Osteocyte (in vitro differentiated cells): ENCODE measurements at regions not wholly inside any gene's neighbourhood (a gene's known extent, or its start where the extent isn't known, plus 50 kb on each side); places are given as distances from the start of the nearest gene placed in this dataset.

Experiments
- DNase-seq: peaks from one replicate; pipeline ENCODE4 v3.0.0; 2021; ENCODE audit warnings: mixed read lengths; ENCODE audit not compliant: unreplicated experiment; ENCODE audit errors: extremely low spot score
- H3K27ac Mint-ChIP-seq: one replicate; pipeline ENCODE4 v1.8.0; 2021; ENCODE audit warnings: mild to moderate bottlenecking, mixed read lengths; ENCODE audit not compliant: unreplicated experiment
- H3K27me3 Mint-ChIP-seq: one replicate; pipeline ENCODE4 v1.8.0; 2021; ENCODE audit warnings: mixed read lengths; ENCODE audit not compliant: unreplicated experiment
- H3K36me3 Mint-ChIP-seq: one replicate; pipeline ENCODE4 v1.8.0; 2021; ENCODE audit warnings: mixed read lengths; ENCODE audit not compliant: unreplicated experiment
- H3K4me1 Mint-ChIP-seq: one replicate; pipeline ENCODE4 v1.8.0; 2021; ENCODE audit warnings: mixed read lengths; ENCODE audit not compliant: unreplicated experiment
- H3K4me3 Mint-ChIP-seq: one replicate; pipeline ENCODE4 v1.8.0; 2021; ENCODE audit warnings: mild to moderate bottlenecking, moderate library complexity, mixed read lengths; ENCODE audit not compliant: unreplicated experiment
- H3K9me3 Mint-ChIP-seq: one replicate; pipeline ENCODE4 v1.8.0; 2021; ENCODE audit warnings: mixed read lengths; ENCODE audit not compliant: unreplicated experiment
- CTCF ChIP-seq: fragments of 200-600 bp; sonication (generic); IDR thresholded peaks from 2 replicates; pipeline ENCODE4 v1.5.0; 2021; ENCODE audit warnings: antibody characterized with exemption, mild to moderate bottlenecking, moderate library complexity

DNA sequence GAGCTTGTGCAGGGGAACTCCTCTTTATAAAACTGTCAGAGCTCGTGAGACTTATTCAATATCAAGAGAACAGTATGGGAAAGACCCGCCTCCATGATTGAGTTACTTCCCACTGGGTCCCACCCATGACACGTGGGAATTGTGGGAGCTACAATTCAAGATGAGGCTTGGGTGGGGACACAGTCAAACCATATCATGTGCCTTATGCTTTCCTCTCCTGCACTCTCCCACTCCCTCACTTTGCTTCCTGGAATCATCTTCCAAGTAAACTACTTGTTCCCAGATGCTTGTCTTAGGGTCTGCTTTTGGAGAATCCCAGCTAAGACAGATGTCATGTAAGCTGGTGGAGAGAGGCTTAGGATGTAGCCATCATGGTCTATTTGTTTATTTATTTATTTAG lies 271.2 kb downstream of the HAPSTR1 start:
- no peak overlapping the region for H3K27ac Mint-ChIP-seq
- no peak for TF ChIP-seq CTCF
- H3K9me3 Mint-ChIP-seq = peaks cover 10% of the 10 kb centered on the region
- H3K4me1 Mint-ChIP-seq = no peaks in the 10 kb centered on the region
- no peak for DNase-seq
- H3K27me3 Mint-ChIP-seq = no peaks in the 10 kb centered on the region
- H3K36me3 Mint-ChIP-seq = no peaks in the 10 kb centered on the region
- no peak overlapping the region for H3K4me3 Mint-ChIP-seq

DNA sequence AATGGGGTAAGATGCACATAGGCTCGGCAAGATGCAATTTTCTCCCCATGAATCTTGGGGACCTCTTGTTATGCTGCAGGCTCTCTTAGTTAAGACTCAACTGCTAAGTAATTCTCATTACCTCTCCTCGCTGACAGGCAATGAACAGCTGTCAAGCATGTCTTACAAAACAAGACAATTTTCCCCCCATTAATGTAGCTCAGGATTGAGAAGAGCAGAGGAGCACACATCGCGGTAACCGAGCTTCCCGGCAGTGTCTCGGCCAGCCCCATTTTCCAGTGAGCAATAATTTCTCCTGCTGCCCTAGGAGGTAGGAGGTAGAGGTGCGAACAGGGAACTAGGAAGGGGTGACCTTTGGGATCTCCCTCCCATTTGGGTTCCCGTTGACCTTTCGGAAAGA lies 272.1 kb downstream of the HAPSTR1 start:
- Mint-ChIP-seq H3K4me1 (no peaks in the 10 kb centered on the region), H3K4me3 (no peak overlapping the region), H3K27ac (no peak overlapping the region), H3K36me3 (no peaks in the 10 kb centered on the region), H3K27me3 (no peaks in the 10 kb centered on the region), H3K9me3 (peaks cover 9% of the 10 kb centered on the region)
- peak; percentile 46 for DNase-seq
- TF ChIP-seq CTCF = no peak

GRCh38 chr16:9364721-9365369 lies 273.4 kb downstream of the HAPSTR1 start:
- no peak for DNase-seq
- Mint-ChIP-seq H3K27ac (no peak overlapping the region), H3K9me3 (peaks cover 4% of the 10 kb centered on the region), H3K36me3 (no peaks in the 10 kb centered on the region), H3K27me3 (no peaks in the 10 kb centered on the region), H3K4me3 (no peak overlapping the region), H3K4me1 (no peaks in the 10 kb centered on the region)
- no peak for TF ChIP-seq CTCF

DNA sequence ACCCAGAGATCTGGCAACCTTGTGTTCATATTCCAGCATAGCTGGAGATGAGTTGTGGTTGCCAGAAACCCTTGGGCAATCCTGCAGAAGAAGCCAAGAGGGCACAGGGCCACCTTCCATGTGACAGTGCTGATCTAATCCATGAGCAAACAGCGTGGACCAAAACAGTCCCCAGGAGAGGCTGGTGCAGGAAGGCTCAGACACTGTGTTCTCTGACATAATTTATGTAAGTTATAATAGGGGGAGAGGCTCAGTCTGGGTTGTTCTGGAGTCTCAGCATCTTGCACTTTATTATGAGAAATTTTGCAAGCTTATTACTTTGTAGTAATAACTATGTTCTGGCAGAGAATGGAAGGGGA lies 273.9 kb downstream of the HAPSTR1 start:
- Mint-ChIP-seq H3K36me3 (no peaks in the 10 kb centered on the region), H3K4me1 (no peaks in the 10 kb centered on the region), H3K9me3 (peaks cover 4% of the 10 kb centered on the region), H3K27me3 (no peaks in the 10 kb centered on the region), H3K27ac (no peak overlapping the region), H3K4me3 (no peak overlapping the region)
- no peak for TF ChIP-seq CTCF
- peak; percentile 27 for DNase-seq

GRCh38 chr16:9366048-9366969 lies 274.9 kb downstream of the HAPSTR1 start:
- peaks cover 4% of the 10 kb centered on the region for H3K9me3 Mint-ChIP-seq
- H3K27me3 Mint-ChIP-seq = no peaks in the 10 kb centered on the region

More at GRCh38 chr16:9366048-9366969, 274.9 kb downstream of the HAPSTR1 start:
- Mint-ChIP-seq H3K36me3 (no peaks in the 10 kb centered on the region), H3K4me1 (no peaks in the 10 kb centered on the region), H3K27ac (no peak overlapping the region), H3K4me3 (no peak overlapping the region)
- peak; percentile 64 for DNase-seq
- TF ChIP-seq CTCF = no peak
